H1 (cell line): ENCODE measurements at regions not wholly inside any gene's neighbourhood (a gene's known extent, or its start where the extent isn't known, plus 50 kb on each side); places are given as distances from the start of the nearest gene placed in this dataset.

Experiments used
- CTCF ChIA-PET: fragments of 300-600 bp; sonication (Branson Sonifier 250); formaldehyde crosslinking; loops from one replicate; lab custom pipeline; 2021; ENCODE audit not compliant: partially characterized antibody; lab: Charles Lee
- POLR2A ChIA-PET: fragments of 300-600 bp; sonication (Branson Sonifier 250); formaldehyde crosslinking; loops from one replicate; lab custom pipeline; 2021; ENCODE audit warnings: inconsistent platforms; ENCODE audit not compliant: partially characterized antibody; lab: Charles Lee
- DNase-seq, 2 experiments: peaks; one replicate each; pipeline versions ENCODE4 v3.0.0 to v3.0.0-alpha.2; 2010 to 2022; ENCODE audit warnings: low spot score in 2 of 2, low read depth in 1 of 2, mixed read lengths in 1 of 2
- FAIRE-seq: peaks from 2 replicates; lab custom pipeline; 2011; peaks lifted over from hg19 to GRCh38; lab: Jason Lieb, UNC
- H2AFZ ChIP-seq: 2 replicates; pipeline ENCODE4 v1.8.1; 2012; ENCODE audit warnings: low read length, inconsistent platforms
- H2AK5ac ChIP-seq: 2 replicates; pipeline ENCODE4 v1.6.1; 2013; ENCODE audit warnings: low read depth, low read length
- H2BK120ac ChIP-seq: replicated peaks from 2 replicates; pipeline ENCODE3; 2013; ENCODE audit warnings: low read depth, low read length, inconsistent platforms
- H2BK12ac ChIP-seq: 2 replicates; pipeline ENCODE4 v1.6.1; 2013; ENCODE audit warnings: low read depth, low read length
- H2BK15ac ChIP-seq: 2 replicates; pipeline ENCODE4 v1.6.1; 2013; ENCODE audit warnings: low read length
- H2BK20ac ChIP-seq: 2 replicates; pipeline ENCODE4 v1.6.1; 2013; ENCODE audit warnings: low read length
- H2BK5ac ChIP-seq: 2 replicates; pipeline ENCODE4 v1.6.1; 2013; ENCODE audit warnings: low read depth, low read length
- H3K14ac ChIP-seq: 2 replicates; pipeline ENCODE4 v1.6.1; 2013; ENCODE audit warnings: inconsistent platforms; ENCODE audit not compliant: insufficient read length
- H3K18ac ChIP-seq: 2 replicates; pipeline ENCODE4 v1.6.1; 2013; ENCODE audit warnings: low read length; ENCODE audit errors: extremely low read depth
- H3K23ac ChIP-seq: 2 replicates; pipeline ENCODE4 v1.6.1; 2013; ENCODE audit warnings: inconsistent platforms; ENCODE audit not compliant: insufficient read length
- H3K23me2 ChIP-seq: 2 replicates; pipeline ENCODE4 v1.6.1; 2013; ENCODE audit warnings: low read depth, low read length
- H3K27ac ChIP-seq: 2 replicates; pipeline ENCODE4 v1.6.1; 2011; ENCODE audit warnings: low read depth, low read length, inconsistent platforms
- H3K27me3 ChIP-seq, 4 experiments: replicated peaks in 1 of 4; 1 replicate in 1 of 4; 2 replicates in 3 of 4; pipeline versions ENCODE4 v1.6.1 to v1.8.1; 2011 to 2013; ENCODE audit warnings: low read length in 3 of 4, mild to moderate bottlenecking in 3 of 4, inconsistent platforms in 2 of 4, mixed read lengths in 2 of 4, moderate library complexity in 1 of 4; ENCODE audit not compliant: control insufficient read depth in 3 of 4, insufficient read depth in 3 of 4; ENCODE audit errors: extremely low read depth in 1 of 4
- H3K36me3 ChIP-seq, 4 experiments: 2 replicates each; pipeline versions ENCODE4 v1.6.1 to v1.8.1; 2011 to 2013; ENCODE audit warnings: mild to moderate bottlenecking in 4 of 4, low read length in 3 of 4, moderate library complexity in 2 of 4, control low read depth in 1 of 4, inconsistent platforms in 1 of 4; ENCODE audit not compliant: insufficient read depth in 4 of 4, control insufficient read depth in 2 of 4
- H3K4ac ChIP-seq: replicated peaks from 2 replicates; pipeline ENCODE3; 2013; ENCODE audit warnings: low read length, low read depth, mixed read lengths, inconsistent platforms; ENCODE audit not compliant: insufficient read length
- H3K4me1 ChIP-seq, 4 experiments: replicated peaks in 1 of 4; 1 replicate in 1 of 4; 2 replicates in 3 of 4; pipeline versions ENCODE4 v1.6.1 to v1.8.1; 2011 to 2013; ENCODE audit warnings: low read length in 3 of 4, inconsistent platforms in 2 of 4, mixed read lengths in 1 of 4; ENCODE audit not compliant: insufficient read depth in 4 of 4, control insufficient read depth in 3 of 4
- H3K4me2 ChIP-seq, 2 experiments: 2 replicates each; pipeline versions ENCODE4 v1.6.1 to v1.8.1; 2011 to 2013; ENCODE audit warnings: low read depth in 2 of 2, low read length in 2 of 2, control low read depth in 1 of 2, inconsistent platforms in 1 of 2, mild to moderate bottlenecking in 1 of 2; ENCODE audit not compliant: insufficient read depth in 1 of 2
- H3K4me3 ChIP-seq, 4 experiments: fragments of 200-600, 300-600 bp in 1 of 4; sonication (generic), shearing (Covaris generic), sonication (Bioruptor Twin) in 1 of 4; 2 replicates each; pipeline versions ENCODE4 v1.5.1 to v1.8.1; 2011 to 2016; ENCODE audit warnings: low read length in 4 of 4, low read depth in 3 of 4, control low read depth in 2 of 4, inconsistent platforms in 2 of 4, mild to moderate bottlenecking in 2 of 4, mixed read lengths in 1 of 4, moderate library complexity in 1 of 4; ENCODE audit not compliant: insufficient read depth in 2 of 4; ENCODE audit errors: extremely low read depth in 1 of 4
- H3K56ac ChIP-seq: replicated peaks from 2 replicates; pipeline ENCODE3; 2013; ENCODE audit warnings: low read depth, mild to moderate bottlenecking, mixed read lengths, low read length, inconsistent platforms; ENCODE audit not compliant: insufficient read length
- H3K79me1 ChIP-seq: 2 replicates; pipeline ENCODE4 v1.6.1; 2013; ENCODE audit warnings: low read depth, low read length, control low read depth
- H3K79me2 ChIP-seq, 2 experiments: 2 replicates each; pipeline versions ENCODE4 v1.6.1 to v1.8.1; 2012 to 2013; ENCODE audit warnings: low read length in 2 of 2, mild to moderate bottlenecking in 2 of 2, inconsistent platforms in 1 of 2; ENCODE audit not compliant: insufficient read depth in 2 of 2, control insufficient read depth in 1 of 2
- H3K9ac ChIP-seq, 4 experiments: replicated peaks in 1 of 4; 1 replicate in 1 of 4; 2 replicates in 3 of 4; pipeline versions ENCODE4 v1.6.1 to v1.8.1; 2011 to 2013; ENCODE audit warnings: low read depth in 3 of 4, low read length in 3 of 4, control low read depth in 2 of 4, mild to moderate bottlenecking in 2 of 4, moderate library complexity in 2 of 4, inconsistent platforms in 1 of 4; ENCODE audit errors: extremely low read depth in 1 of 4
- H3K9me3 ChIP-seq, 2 experiments: 2 replicates each; pipeline versions ENCODE4 v1.6.1 to v1.8.1; 2012 to 2013; ENCODE audit warnings: mild to moderate bottlenecking in 2 of 2, moderate library complexity in 2 of 2, control low read depth in 1 of 2, inconsistent platforms in 1 of 2, low read depth in 1 of 2, low read length in 1 of 2, mixed read lengths in 1 of 2; ENCODE audit not compliant: insufficient read depth in 2 of 2
- H4K20me1 ChIP-seq, 2 experiments: replicated peaks in 1 of 2; 2 replicates each; pipeline versions ENCODE3 to v1.8.1; 2011 to 2013; ENCODE audit warnings: inconsistent platforms in 2 of 2, low read length in 2 of 2, mild to moderate bottlenecking in 1 of 2; ENCODE audit not compliant: insufficient read depth in 2 of 2, control insufficient read depth in 1 of 2
- H4K5ac ChIP-seq: 2 replicates; pipeline ENCODE4 v1.6.1; 2013; ENCODE audit warnings: low read length, low read depth, mixed read lengths, inconsistent platforms; ENCODE audit not compliant: insufficient read length
- H4K8ac ChIP-seq: 2 replicates; pipeline ENCODE4 v1.8.0; 2013; ENCODE audit warnings: mild to moderate bottlenecking, moderate library complexity, low read length, inconsistent platforms; ENCODE audit not compliant: insufficient read depth; ENCODE audit errors: extremely low read depth
- H4K91ac ChIP-seq: replicated peaks from 2 replicates; pipeline ENCODE3; 2013; ENCODE audit warnings: low read length, mixed read lengths, inconsistent platforms; ENCODE audit not compliant: insufficient read length
- ASH2L ChIP-seq: fragments of 200-600, 300-600 bp; sonication (generic); IDR thresholded peaks from one replicate; pipeline ENCODE4 v1.7.1; 2017; ENCODE audit warnings: low read length
- BRCA1 ChIP-seq: IDR thresholded peaks from 2 replicates; pipeline ENCODE4 v1.6.1; 2012; ENCODE audit warnings: low read depth, low read length, improper control_type of control experiment
- CBX5 ChIP-seq: fragments of 300-800, 300-1000 bp; sonication (generic); IDR thresholded peaks from 2 replicates; pipeline ENCODE4 v1.7.1; 2016; ENCODE audit warnings: antibody characterized with exemption, low read length, low read depth
- EP300 ChIP-seq, 2 experiments: IDR thresholded peaks; 1 replicate in 1 of 2; 2 replicates in 1 of 2; pipeline ENCODE4 v1.6.1; 2011 to 2012; ENCODE audit warnings: low read depth in 2 of 2, low read length in 2 of 2, mild to moderate bottlenecking in 2 of 2, borderline replicate concordance in 1 of 2, inconsistent platforms in 1 of 2, moderate library complexity in 1 of 2
- EZH2 ChIP-seq: fragments of 200-600 bp; sonication (generic); IDR thresholded peaks from 2 replicates; pipeline ENCODE4 v1.7.1; 2012; ENCODE audit warnings: low read depth, mild to moderate bottlenecking, moderate library complexity, low read length, inconsistent platforms; ENCODE audit not compliant: severe bottlenecking
- HDAC2 ChIP-seq, 2 experiments: fragments of 300-600 bp in 1 of 2; sonication (generic) in 1 of 2; IDR thresholded peaks; 2 replicates each; pipeline ENCODE4 v1.6.1; 2011 to 2012; ENCODE audit warnings: low read depth in 2 of 2, low read length in 2 of 2, mild to moderate bottlenecking in 2 of 2, moderate library complexity in 2 of 2, borderline replicate concordance in 1 of 2, inconsistent platforms in 1 of 2
- RFX5 ChIP-seq: IDR thresholded peaks from 2 replicates; pipeline ENCODE4 v1.6.1; 2011; ENCODE audit warnings: low read depth, low read length, improper control_type of control experiment, borderline replicate concordance
- RNF2 ChIP-seq: fragments of 200-900, 300-1000 bp; sonication (generic); IDR thresholded peaks from 2 replicates; pipeline ENCODE4 v1.7.1; 2016; ENCODE audit warnings: borderline replicate concordance, low read depth, mild to moderate bottlenecking, antibody characterized with exemption, low read length; ENCODE audit not compliant: poor library complexity, severe bottlenecking; ENCODE audit errors: missing control alignments
- RXRA ChIP-seq: IDR thresholded peaks from 2 replicates; pipeline ENCODE4 v1.6.1; 2011; ENCODE audit warnings: low read depth, mild to moderate bottlenecking, low read length, moderate library complexity; ENCODE audit not compliant: insufficient read depth
- SP1 ChIP-seq: IDR thresholded peaks from 2 replicates; pipeline ENCODE4 v1.6.1; 2011; ENCODE audit warnings: low read depth, low read length
- SP4 ChIP-seq: IDR thresholded peaks from 2 replicates; pipeline ENCODE4 v1.6.1; 2012; ENCODE audit warnings: low read length, inconsistent platforms
- SRF ChIP-seq: IDR thresholded peaks from 2 replicates; pipeline ENCODE4 v1.6.1; 2011; ENCODE audit warnings: mild to moderate bottlenecking, low read depth, low read length, moderate library complexity
- SUZ12 ChIP-seq: fragments of 200-600 bp; sonication (generic); IDR thresholded peaks from 2 replicates; pipeline ENCODE4 v1.6.1; 2012; ENCODE audit warnings: mild to moderate bottlenecking, inconsistent platforms, low read length, moderate library complexity, mixed read lengths
- TBP ChIP-seq: IDR thresholded peaks from 2 replicates; pipeline ENCODE4 v1.6.1; 2011; ENCODE audit warnings: low read depth, low read length, improper control_type of control experiment
- WGBS, 2 experiments: shearing (Covaris generic) in 1 of 2; methylation state at CpG; one replicate each; pipeline versions ENCODE4 v1.1.6 to v1.1.7; 2013 to 2015; ENCODE audit warnings: low lambda C conversion rate in 2 of 2, mixed read lengths in 2 of 2, inconsistent platforms in 1 of 2, low coverage in 1 of 2, missing lambda C conversion rate in 1 of 2; ENCODE audit not compliant: insufficient replicate concordance in 2 of 2, insufficient coverage in 1 of 2, insufficient read length in 1 of 2; ENCODE audit errors: extremely low coverage in 1 of 2, missing lambda C conversion rate in 1 of 2; 5-methylcytosine and 5-hydroxymethylcytosine counted together

DNA sequence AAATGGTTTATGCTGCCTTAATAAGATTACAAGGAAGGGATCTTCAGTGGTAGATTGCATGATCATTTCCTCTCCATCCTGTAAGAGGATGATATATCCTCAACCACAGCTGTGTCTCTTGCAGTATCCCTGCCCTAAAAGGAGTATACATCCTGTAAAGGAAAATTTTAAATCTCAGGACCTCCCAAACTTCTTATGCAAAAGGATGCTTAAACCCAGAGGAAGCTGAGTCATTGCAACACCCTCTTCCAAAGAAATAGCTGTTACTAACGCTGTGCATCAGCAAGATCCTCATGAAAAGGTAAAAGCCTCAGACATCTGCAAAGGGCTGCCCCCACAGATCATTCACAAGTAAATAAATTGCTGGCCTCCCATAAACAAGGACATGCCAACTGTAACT lies 599.0 kb downstream of the PRELID2 start:
- Histone ChIP-seq H2BK20ac (no peak overlapping the region), H3K9me3 (no peaks in the 10 kb centered on the region), H3K4me1 (peaks cover 0 to 10% (median 0%) of the 10 kb centered on the region in 4 experiments; a peak in 2 of 7 replicates), H3K23me2 (no peaks in the 10 kb centered on the region), H3K79me2 (no peaks in the 10 kb centered on the region), H3K4me2 (no peak overlapping the region), H2BK5ac (no peak overlapping the region), H4K20me1 (no peaks in the 10 kb centered on the region), H3K4me3 (no peak overlapping the region), H3K27ac (no peak overlapping the region), H2AFZ (no peak overlapping the region), H4K5ac (no peak overlapping the region), H3K4ac (no peak overlapping the region), H4K91ac (no peak overlapping the region), H3K18ac (no peak overlapping the region), H2BK12ac (no peak overlapping the region), H3K23ac (no peak overlapping the region), H3K79me1 (no peaks in the 10 kb centered on the region), H2AK5ac (no peak overlapping the region), H3K56ac (no peak overlapping the region), H3K14ac (no peak overlapping the region), H2BK15ac (no peak overlapping the region), H4K8ac (no peak overlapping the region), H3K36me3 (no peaks in the 10 kb centered on the region), H3K9ac (no peak overlapping the region), H2BK120ac (no peak overlapping the region), H3K27me3 (no peaks in the 10 kb centered on the region)
- POLR2A ChIA-PET = no interaction called here
- FAIRE-seq (no peak), DNase-seq (no peak)
- WGBS, 2 experiments = 100% methylated on average over 1 of the region's 1 CpG; no CpG with 5 or more reads in 1 of the 2 experiments
- CTCF ChIA-PET = interaction anchor here (0.9 to 3.2 kb wide), 6 partner anchors 109 to 1032 kb away, joined by 3 to 10 read pairs (median 4); no protein-coding TSS in a partner anchor
- no peak for TF ChIP-seq SUZ12
- no peak for TF ChIP-seq RFX5
- TF ChIP-seq CBX5 = no peak
- TF ChIP-seq ASH2L = no peak
- no peak for TF ChIP-seq RXRA
- TF ChIP-seq SP4 = no peak
- TF ChIP-seq BRCA1 = no peak
- no peak for TF ChIP-seq SRF
- TF ChIP-seq TBP = no peak
- no peak for TF ChIP-seq SP1
- TF ChIP-seq EP300 (IDR thresholded peaks at IDR 0.05; ENCODE audit: borderline replicate concordance in 1 of 2, low read depth in 2 of 2, low read length in 2 of 2) = no peak
- TF ChIP-seq RNF2 = no peak
- TF ChIP-seq EZH2 = no peak
- TF ChIP-seq HDAC2 (IDR thresholded peaks at IDR 0.05; ENCODE audit: borderline replicate concordance in 1 of 2, low read depth in 2 of 2, low read length in 2 of 2) = no peak
